ENCODE measurements at regions not wholly inside any gene's neighbourhood (a gene's known extent, or its start where the extent isn't known, plus 50 kb on each side); places are given as distances from the start of the nearest gene placed in this dataset.
A peak's percentile ranks its signal among the peaks of the same experiment; 100 is the strongest.

- Histone ChIP-seq H3K27me3 (ENCODE audit: insufficient read depth, low read length) (no peaks in the 10 kb centered on the region), H3K23ac (ENCODE audit: low read length) (no peak overlapping the region), H3K36me3 (ENCODE audit: control insufficient read depth in 1 of 2, insufficient read depth in 2 of 2, low read length in 2 of 2) (no peaks in the 10 kb centered on the region), H3K14ac (ENCODE audit: low read length) (no peak overlapping the region), H4K12ac (ENCODE audit: low read depth, low read length) (no peak overlapping the region), H2AFZ (ENCODE audit: insufficient read depth, low read length, poor library complexity) (no peak overlapping the region), H2AK5ac (ENCODE audit: low read length) (no peak overlapping the region), H2BK5ac (ENCODE audit: low read depth, low read length, poor library complexity) (no peak overlapping the region), H3K4ac (ENCODE audit: low read depth, low read length) (no peak overlapping the region), H3K9me3 (ENCODE audit: insufficient read depth, low read depth, low read length) (no peaks in the 10 kb centered on the region), H3K79me1 (ENCODE audit: low read length) (peaks cover 6% of the 10 kb centered on the region), H3K4me2 (ENCODE audit: low read length) (no peak overlapping the region), H3K4me3 (ENCODE audit: low read depth, low read length) (no peak overlapping the region), H3K9ac (ENCODE audit: low read length) (no peak overlapping the region), H4K8ac (ENCODE audit: low read depth, low read length) (no peak overlapping the region), H3K18ac (ENCODE audit: low read length) (no peak overlapping the region), H3K4me1 (ENCODE audit: control insufficient read depth in 1 of 2, insufficient read depth in 2 of 2, low read length in 2 of 2) (peaks cover 18 to 19% of the 10 kb centered on the region in 2 experiments), H4K91ac (ENCODE audit: low read depth, low read length) (no peak overlapping the region), H3K79me2 (ENCODE audit: control insufficient read depth, insufficient read depth, low read length, poor library complexity) (no peaks in the 10 kb centered on the region), H2BK12ac (ENCODE audit: low read length) (no peak overlapping the region), H3K27ac (ENCODE audit: low read depth, low read length) (no peak overlapping the region), H2BK120ac (ENCODE audit: insufficient read depth, low read length, poor library complexity) (no peak overlapping the region)
- DNase-seq = no peak
- WGBS (ENCODE audit: extremely low coverage, insufficient coverage, insufficient read length) = no CpG with 5 or more reads among the region's 3 CpGs
These were observed 378.4 kb upstream of the RGS6 start for GRCh38 chr14:71553779-71554178.

DNA sequence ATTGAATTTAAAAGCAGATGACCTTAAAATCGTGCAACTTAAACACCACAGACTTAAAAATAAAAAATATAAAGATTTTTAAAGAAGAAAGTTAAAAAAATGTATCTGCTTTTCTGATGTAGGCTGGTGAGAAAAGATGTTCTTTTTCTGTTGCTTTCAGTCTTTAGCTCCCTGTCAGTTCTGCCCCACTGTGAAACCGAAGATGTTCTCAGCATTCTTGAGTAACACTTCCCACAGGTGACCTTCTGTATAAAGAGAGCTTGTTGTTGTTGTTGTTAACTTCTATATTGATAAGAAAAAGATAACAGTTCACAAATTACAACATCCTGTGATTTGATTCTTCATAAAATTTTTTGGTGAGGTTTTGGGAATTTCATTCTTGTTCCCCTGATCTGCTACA is 377.9 kb upstream of the RGS6 start:
- H2BK120ac ChIP-seq (ENCODE audit: insufficient read depth, low read length, poor library complexity) = no peak overlapping the region
- no peaks in the 10 kb centered on the region for H3K9me3 ChIP-seq (ENCODE audit: insufficient read depth, low read depth, low read length)
- H3K23ac ChIP-seq (ENCODE audit: low read length) = no peak overlapping the region
- no peak overlapping the region for H4K91ac ChIP-seq (ENCODE audit: low read depth, low read length)
- no peak for DNase-seq
- peaks cover 6% of the 10 kb centered on the region for H3K79me1 ChIP-seq (ENCODE audit: low read length)
- no peak overlapping the region for H2AFZ ChIP-seq (ENCODE audit: insufficient read depth, low read length, poor library complexity)
- H3K27ac ChIP-seq (ENCODE audit: low read depth, low read length) = no peak overlapping the region
- H3K14ac ChIP-seq (ENCODE audit: low read length) = no peak overlapping the region
- H3K27me3 ChIP-seq (ENCODE audit: insufficient read depth, low read length) = no peaks in the 10 kb centered on the region
- H3K4ac ChIP-seq (ENCODE audit: low read depth, low read length) = no peak overlapping the region
- no peak overlapping the region for H2AK5ac ChIP-seq (ENCODE audit: low read length)
- no peak overlapping the region for H4K8ac ChIP-seq (ENCODE audit: low read depth, low read length)
- no peak overlapping the region for H3K18ac ChIP-seq (ENCODE audit: low read length)
- no CpG with 5 or more reads among the region's 2 CpGs for WGBS (ENCODE audit: extremely low coverage, insufficient coverage, insufficient read length)
- H3K4me3 ChIP-seq (ENCODE audit: low read depth, low read length) = no peak overlapping the region
- H2BK5ac ChIP-seq (ENCODE audit: low read depth, low read length, poor library complexity) = no peak overlapping the region
- no peak overlapping the region for H2BK12ac ChIP-seq (ENCODE audit: low read length)
- H3K4me1 ChIP-seq (ENCODE audit: control insufficient read depth in 1 of 2, insufficient read depth in 2 of 2, low read length in 2 of 2) = peaks cover 19 to 20% of the 10 kb centered on the region in 2 experiments
- H3K36me3 ChIP-seq (ENCODE audit: control insufficient read depth in 1 of 2, insufficient read depth in 2 of 2, low read length in 2 of 2) = no peaks in the 10 kb centered on the region
- no peak overlapping the region for H3K9ac ChIP-seq (ENCODE audit: low read length)
- H3K4me2 ChIP-seq (ENCODE audit: low read length) = no peak overlapping the region
- no peaks in the 10 kb centered on the region for H3K79me2 ChIP-seq (ENCODE audit: control insufficient read depth, insufficient read depth, low read length, poor library complexity)
- no peak overlapping the region for H4K12ac ChIP-seq (ENCODE audit: low read depth, low read length)

- Histone ChIP-seq H3K27ac (ENCODE audit: low read depth, low read length) (no peak overlapping the region), H4K12ac (ENCODE audit: low read depth, low read length) (no peak overlapping the region), H3K18ac (ENCODE audit: low read length) (no peak overlapping the region)
These were observed 377.1 kb upstream of the RGS6 start for GRCh38 chr14:71554959-71555612.

DNA sequence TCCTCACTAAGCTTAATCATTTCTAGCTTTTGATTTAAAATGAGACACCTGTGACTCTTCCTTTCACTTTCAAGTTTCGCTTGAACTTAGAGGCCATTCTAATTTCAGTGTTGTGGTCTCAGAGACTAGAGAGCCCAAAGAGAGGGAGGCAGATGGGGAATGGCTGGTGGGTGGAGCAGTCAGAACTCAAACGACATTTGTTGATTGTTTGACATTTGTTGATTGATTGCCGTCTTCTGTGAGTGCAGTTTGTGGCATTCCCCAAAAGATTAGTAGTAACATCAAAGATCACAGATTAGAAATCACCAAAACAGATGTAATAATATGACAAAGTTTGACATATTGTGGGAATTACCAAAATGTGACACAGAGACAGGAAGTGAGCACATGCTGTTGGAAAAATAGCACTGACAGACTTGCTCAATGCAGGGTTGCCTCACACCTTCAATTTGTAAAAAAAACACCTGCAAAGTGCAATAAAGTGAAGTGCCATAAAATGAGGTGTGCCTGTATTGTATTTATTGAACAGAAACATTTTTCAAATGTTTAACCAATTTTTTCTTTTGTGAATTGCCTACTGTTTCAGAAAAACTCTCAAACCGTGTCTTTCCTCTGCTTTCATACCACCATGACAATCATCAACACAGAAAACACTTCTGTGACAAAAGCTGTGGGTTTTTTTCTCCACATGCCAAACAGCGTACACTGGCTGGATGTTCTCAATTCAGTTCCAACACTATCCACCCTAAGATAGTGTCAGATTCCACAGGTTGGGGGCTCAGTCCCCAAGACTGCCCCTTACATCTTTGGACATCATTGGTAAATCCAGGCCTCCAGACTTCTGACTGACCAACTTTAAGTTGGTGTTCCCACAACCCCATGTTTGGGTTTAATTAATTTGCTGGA is 376.3 kb upstream of the RGS6 start:
- no peak overlapping the region for H3K4me2 ChIP-seq (ENCODE audit: low read length)
- WGBS (ENCODE audit: extremely low coverage, insufficient coverage, insufficient read length) = no CpG with 5 or more reads among the region's 5 CpGs
- no peaks in the 10 kb centered on the region for H3K9me3 ChIP-seq (ENCODE audit: insufficient read depth, low read depth, low read length)
- peak overlapping the region; percentile 69 for H4K8ac ChIP-seq (ENCODE audit: low read depth, low read length)
- no peak overlapping the region for H3K4me3 ChIP-seq (ENCODE audit: low read depth, low read length)
- H4K91ac ChIP-seq (ENCODE audit: low read depth, low read length) = peak overlapping the region; percentile 55
- H3K36me3 ChIP-seq (ENCODE audit: control insufficient read depth in 1 of 2, insufficient read depth in 2 of 2, low read length in 2 of 2) = no peaks in the 10 kb centered on the region
- H2BK12ac ChIP-seq (ENCODE audit: low read length) = peak overlapping the region; percentile 79
- H2BK120ac ChIP-seq (ENCODE audit: insufficient read depth, low read length, poor library complexity) = peak overlapping the region; percentile 79
- peak overlapping the region; percentile 56 for H2BK5ac ChIP-seq (ENCODE audit: low read depth, low read length, poor library complexity)
- no peak overlapping the region for H3K23ac ChIP-seq (ENCODE audit: low read length)
- peaks cover 6% of the 10 kb centered on the region for H3K79me1 ChIP-seq (ENCODE audit: low read length)
- no peak overlapping the region for H3K4ac ChIP-seq (ENCODE audit: low read depth, low read length)
- peak overlapping the region; percentile 74 for H2AK5ac ChIP-seq (ENCODE audit: low read length)
- H3K4me1 ChIP-seq (ENCODE audit: control insufficient read depth in 1 of 2, insufficient read depth in 2 of 2, low read length in 2 of 2) = peaks cover 17% of the 10 kb centered on the region in 2 experiments
- no peaks in the 10 kb centered on the region for H3K27me3 ChIP-seq (ENCODE audit: insufficient read depth, low read length)
- DNase-seq = peak in 1 of 2 donors; percentile 30
- H3K9ac ChIP-seq (ENCODE audit: low read length) = no peak overlapping the region
- no peak overlapping the region for H3K18ac ChIP-seq (ENCODE audit: low read length)
- no peak overlapping the region for H2AFZ ChIP-seq (ENCODE audit: insufficient read depth, low read length, poor library complexity)
- H3K79me2 ChIP-seq (ENCODE audit: control insufficient read depth, insufficient read depth, low read length, poor library complexity) = no peaks in the 10 kb centered on the region
- H3K14ac ChIP-seq (ENCODE audit: low read length) = peak overlapping the region; percentile 40
- H3K27ac ChIP-seq (ENCODE audit: low read depth, low read length) = peak overlapping the region; percentile 68
- H4K12ac ChIP-seq (ENCODE audit: low read depth, low read length) = no peak overlapping the region

More at GRCh38 chr14:71554959-71555612, 377.1 kb upstream of the RGS6 start:
- Histone ChIP-seq H3K23ac (ENCODE audit: low read length) (no peak overlapping the region), H3K4ac (ENCODE audit: low read depth, low read length) (no peak overlapping the region), H3K79me2 (ENCODE audit: control insufficient read depth, insufficient read depth, low read length, poor library complexity) (no peaks in the 10 kb centered on the region), H3K4me1 (ENCODE audit: control insufficient read depth in 1 of 2, insufficient read depth in 2 of 2, low read length in 2 of 2) (peaks cover 19 to 20% of the 10 kb centered on the region in 2 experiments), H3K27me3 (ENCODE audit: insufficient read depth, low read length) (no peaks in the 10 kb centered on the region), H2AFZ (ENCODE audit: insufficient read depth, low read length, poor library complexity) (no peak overlapping the region), H3K4me3 (ENCODE audit: low read depth, low read length) (no peak overlapping the region), H3K14ac (ENCODE audit: low read length) (no peak overlapping the region), H3K9ac (ENCODE audit: low read length) (no peak overlapping the region), H3K9me3 (ENCODE audit: insufficient read depth, low read depth, low read length) (no peaks in the 10 kb centered on the region), H3K4me2 (ENCODE audit: low read length) (no peak overlapping the region), H4K91ac (ENCODE audit: low read depth, low read length) (no peak overlapping the region), H3K79me1 (ENCODE audit: low read length) (peaks cover 6% of the 10 kb centered on the region), H2BK12ac (ENCODE audit: low read length) (no peak overlapping the region), H2BK5ac (ENCODE audit: low read depth, low read length, poor library complexity) (no peak overlapping the region), H4K8ac (ENCODE audit: low read depth, low read length) (no peak overlapping the region), H2BK120ac (ENCODE audit: insufficient read depth, low read length, poor library complexity) (no peak overlapping the region), H3K36me3 (ENCODE audit: control insufficient read depth in 1 of 2, insufficient read depth in 2 of 2, low read length in 2 of 2) (no peaks in the 10 kb centered on the region), H2AK5ac (ENCODE audit: low read length) (no peak overlapping the region)
- no CpG with 5 or more reads among the region's 2 CpGs for WGBS (ENCODE audit: extremely low coverage, insufficient coverage, insufficient read length)
- no peak for DNase-seq
